HEK293 (cell line): ENCODE measurements at regions not wholly inside any gene's neighbourhood (a gene's known extent, or its start where the extent isn't known, plus 50 kb on each side); places are given as distances from the start of the nearest gene placed in this dataset.

Experiments
- CTCF ChIA-PET: fragments of 350-600 bp; formaldehyde crosslinking; extraction: SDS; loops from one replicate; lab custom pipeline; 2021; ENCODE audit warnings: antibody characterized with exemption; lab: Yijun Ruan, JAX
- POLR2A ChIA-PET: fragments of 300-600 bp; formaldehyde crosslinking; extraction: SDS; loops from one replicate; lab custom pipeline; 2020; ENCODE audit warnings: antibody characterized with exemption, inconsistent platforms; lab: Yijun Ruan, JAX
- H3K27ac ChIP-seq: fragments of 200-500 bp; sonication (Bioruptor generic); 2 replicates; pipeline ENCODE4 v1.5.1; 2014; ENCODE audit warnings: low read depth, low read length, control low read depth, inconsistent platforms; ENCODE audit errors: extremely low read depth
- H3K36me3 ChIP-seq, 2 experiments: fragments of 200-500 bp in 1 of 2; sonication (Bioruptor generic) in 1 of 2; 1 replicate in 1 of 2; 2 replicates in 1 of 2; pipeline ENCODE4 v1.5.1; 2014 to 2017; ENCODE audit warnings: inconsistent platforms in 2 of 2, low read length in 2 of 2; ENCODE audit not compliant: control insufficient read depth in 2 of 2, insufficient read depth in 1 of 2
- H3K4me1 ChIP-seq: fragments of 200-500 bp; sonication (Bioruptor generic); 2 replicates; pipeline ENCODE4 v1.5.1; 2014; ENCODE audit warnings: mild to moderate bottlenecking, low read length, inconsistent platforms; ENCODE audit not compliant: control insufficient read depth, insufficient read depth
- H3K4me3 ChIP-seq: 2 replicates; pipeline ENCODE4 v1.5.1; 2011; ENCODE audit warnings: low read depth, mild to moderate bottlenecking, control low read depth, low read length, moderate library complexity
- H3K9me3 ChIP-seq: fragments of 200-500 bp; sonication (Bioruptor generic); 2 replicates; pipeline ENCODE4 v1.5.1; 2014; ENCODE audit warnings: low read depth, low read length, inconsistent platforms; ENCODE audit not compliant: control insufficient read depth, insufficient read depth
- GLI2 ChIP-seq: fragments of 450-650 bp; formaldehyde crosslinking; IDR thresholded peaks from 2 replicates; pipeline ENCODE4; 2017; ENCODE audit warnings: missing biosample characterization, missing genetic modification characterization, low read depth, borderline replicate concordance
- KLF8 ChIP-seq: fragments of 450-650 bp; formaldehyde crosslinking; IDR thresholded peaks from 2 replicates; pipeline ENCODE4 v1.5.1; 2016; ENCODE audit warnings: missing biosample characterization, missing genetic modification characterization
- MYNN ChIP-seq: fragments of 450-650 bp; formaldehyde crosslinking; IDR thresholded peaks from 2 replicates; pipeline ENCODE4 v1.5.1; 2016; ENCODE audit warnings: missing biosample characterization, missing genetic modification characterization, borderline replicate concordance
- OVOL3 ChIP-seq: fragments of 450-650 bp; formaldehyde crosslinking; IDR thresholded peaks from 2 replicates; pipeline ENCODE4 v1.5.1; 2016; ENCODE audit warnings: missing biosample characterization, missing genetic modification characterization
- PRDM4 ChIP-seq: fragments of 450-650 bp; formaldehyde crosslinking; IDR thresholded peaks from 2 replicates; pipeline ENCODE4 v1.5.1; 2017; ENCODE audit warnings: missing biosample characterization, missing genetic modification characterization
- YY1 ChIP-seq: fragments of 450-650 bp; formaldehyde crosslinking; IDR thresholded peaks from 2 replicates; pipeline ENCODE4 v1.5.1; 2018; ENCODE audit warnings: missing biosample characterization, missing genetic modification characterization
- ZBTB17 ChIP-seq: fragments of 450-650 bp; formaldehyde crosslinking; IDR thresholded peaks from 2 replicates; pipeline ENCODE4 v1.5.1; 2016; ENCODE audit warnings: missing biosample characterization, missing genetic modification characterization
- ZNF10 ChIP-seq: fragments of 450-650 bp; formaldehyde crosslinking; IDR thresholded peaks from 2 replicates; pipeline ENCODE4 v1.5.1; 2017; ENCODE audit warnings: missing biosample characterization, missing genetic modification characterization
- ZNF155 ChIP-seq: fragments of 450-650 bp; formaldehyde crosslinking; IDR thresholded peaks from 2 replicates; pipeline ENCODE4 v1.5.1; 2016; ENCODE audit warnings: missing biosample characterization, missing genetic modification characterization
- ZNF239 ChIP-seq: fragments of 450-650 bp; formaldehyde crosslinking; IDR thresholded peaks from 2 replicates; pipeline ENCODE4 v1.5.1; 2016; ENCODE audit warnings: missing biosample characterization, missing genetic modification characterization
- ZNF37A ChIP-seq: fragments of 450-650 bp; IDR thresholded peaks from 2 replicates; pipeline ENCODE4 v1.5.1; 2018; ENCODE audit warnings: missing biosample characterization, missing genetic modification characterization
- ZNF398 ChIP-seq: fragments of 450-650 bp; formaldehyde crosslinking; IDR thresholded peaks from 2 replicates; pipeline ENCODE4 v1.5.1; 2017; ENCODE audit warnings: missing biosample characterization, missing genetic modification characterization
- ZNF521 ChIP-seq: fragments of 450-650 bp; formaldehyde crosslinking; IDR thresholded peaks from 2 replicates; pipeline ENCODE4 v1.5.1; 2017; ENCODE audit warnings: missing biosample characterization, mild to moderate bottlenecking, missing genetic modification characterization
- ZNF549 ChIP-seq: fragments of 450-650 bp; IDR thresholded peaks from 2 replicates; pipeline ENCODE4 v1.5.1; 2018; ENCODE audit warnings: missing biosample characterization, missing genetic modification characterization, mild to moderate bottlenecking, inconsistent platforms, moderate library complexity
- ZNF658 ChIP-seq: fragments of 450-650 bp; formaldehyde crosslinking; IDR thresholded peaks from 2 replicates; pipeline ENCODE4; 2016; ENCODE audit warnings: missing biosample characterization, missing genetic modification characterization
- ZNF704 ChIP-seq: fragments of 450-650 bp; formaldehyde crosslinking; IDR thresholded peaks from 2 replicates; pipeline ENCODE4 v1.5.1; 2016; ENCODE audit warnings: missing biosample characterization, missing genetic modification characterization
- ZNF707 ChIP-seq: fragments of 450-650 bp; formaldehyde crosslinking; IDR thresholded peaks from 2 replicates; pipeline ENCODE4 v1.5.1; 2016; ENCODE audit warnings: missing biosample characterization, missing genetic modification characterization
- ZSCAN30 ChIP-seq: fragments of 450-650 bp; IDR thresholded peaks from 2 replicates; pipeline ENCODE4 v1.5.1; 2018; ENCODE audit warnings: missing biosample characterization, mild to moderate bottlenecking, missing genetic modification characterization, moderate library complexity
- TF ChIP-seq, protein P1 (sequence below): fragments of 450-650 bp; formaldehyde crosslinking; IDR thresholded peaks from 2 replicates; pipeline ENCODE4 v1.5.1; 2016; ENCODE audit warnings: missing biosample characterization, missing genetic modification characterization
- TF ChIP-seq, protein P2 (sequence below): fragments of 450-650 bp; IDR thresholded peaks from 2 replicates; pipeline ENCODE4 v1.5.1; 2018; ENCODE audit warnings: missing biosample characterization, missing genetic modification characterization
- TF ChIP-seq, protein P3 (sequence below): fragments of 450-650 bp; formaldehyde crosslinking; IDR thresholded peaks from 2 replicates; pipeline ENCODE4 v1.5.1; 2016; ENCODE audit warnings: missing biosample characterization, missing genetic modification characterization

GRCh38 chr16:82433042-82433441 lies 193.7 kb upstream of the CDH13 start:
- no peak overlapping the region for H3K4me3 ChIP-seq
- H3K4me1 ChIP-seq: no peaks in the 10 kb centered on the region
- no peaks in the 10 kb centered on the region for H3K9me3 ChIP-seq
- ChIA-PET POLR2A (no interaction called here), CTCF (interaction anchor here (0.6 to 1.9 kb wide), 2 partner anchors 24 to 680 kb away, joined by 3 to 12 read pairs; no protein-coding TSS in a partner anchor)
- H3K27ac ChIP-seq: no peak overlapping the region
- TF ChIP-seq PRDM4: no peak
- no peak for TF ChIP-seq OVOL3
- TF ChIP-seq ZNF704 (tag by site-specific recombination): no peak
- no peak for TF ChIP-seq ZNF707
- no peak for TF ChIP-seq ZNF239 (tag by site-specific recombination)
- TF ChIP-seq MYNN (tag by site-specific recombination): no peak
- TF ChIP-seq ZBTB17 (tag by site-specific recombination): no peak
- no peak for TF ChIP-seq ZNF155 (tag by site-specific recombination)
- TF ChIP-seq KLF8 (tag by site-specific recombination): no peak
- TF ChIP-seq GLI2 (tag by site-specific recombination): no peak
- H3K36me3 ChIP-seq: no peaks in the 10 kb centered on the region

- Histone ChIP-seq H3K36me3 (no peaks in the 10 kb centered on the region), H3K9me3 (no peaks in the 10 kb centered on the region), H3K27ac (no peak overlapping the region), H3K4me1 (no peaks in the 10 kb centered on the region), H3K4me3 (no peak overlapping the region)
- ChIA-PET POLR2A (no interaction called here), CTCF (interaction anchor here (1.9 kb wide), 1 partner anchor 24 kb away, joined by 12 read pairs; no protein-coding TSS in a partner anchor)
- no peak for TF ChIP-seq ZNF10 (tag by site-specific recombination)
- TF ChIP-seq, protein P1, sequence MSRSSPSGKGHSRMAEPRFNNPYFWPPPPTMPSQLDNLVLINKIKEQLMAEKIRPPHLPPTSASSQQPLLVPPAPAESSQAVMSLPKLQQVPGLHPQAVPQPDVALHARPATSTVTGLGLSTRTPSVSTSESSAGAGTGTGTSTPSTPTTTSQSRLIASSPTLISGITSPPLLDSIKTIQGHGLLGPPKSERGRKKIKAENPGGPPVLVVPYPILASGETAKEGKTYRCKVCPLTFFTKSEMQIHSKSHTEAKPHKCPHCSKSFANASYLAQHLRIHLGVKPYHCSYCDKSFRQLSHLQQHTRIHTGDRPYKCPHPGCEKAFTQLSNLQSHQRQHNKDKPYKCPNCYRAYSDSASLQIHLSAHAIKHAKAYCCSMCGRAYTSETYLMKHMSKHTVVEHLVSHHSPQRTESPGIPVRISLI (tag by site-specific recombination): no peak
- TF ChIP-seq PRDM4: no peak
- TF ChIP-seq ZNF658 (tag by site-specific recombination): no peak
- no peak for TF ChIP-seq ZNF521 (tag by site-specific recombination)
- no peak for TF ChIP-seq OVOL3
- TF ChIP-seq ZSCAN30 (tag by site-specific recombination): no peak
- TF ChIP-seq ZNF37A (tag by site-specific recombination): no peak
- no peak for TF ChIP-seq YY1 (tag by site-specific recombination)
- TF ChIP-seq, protein P2, sequence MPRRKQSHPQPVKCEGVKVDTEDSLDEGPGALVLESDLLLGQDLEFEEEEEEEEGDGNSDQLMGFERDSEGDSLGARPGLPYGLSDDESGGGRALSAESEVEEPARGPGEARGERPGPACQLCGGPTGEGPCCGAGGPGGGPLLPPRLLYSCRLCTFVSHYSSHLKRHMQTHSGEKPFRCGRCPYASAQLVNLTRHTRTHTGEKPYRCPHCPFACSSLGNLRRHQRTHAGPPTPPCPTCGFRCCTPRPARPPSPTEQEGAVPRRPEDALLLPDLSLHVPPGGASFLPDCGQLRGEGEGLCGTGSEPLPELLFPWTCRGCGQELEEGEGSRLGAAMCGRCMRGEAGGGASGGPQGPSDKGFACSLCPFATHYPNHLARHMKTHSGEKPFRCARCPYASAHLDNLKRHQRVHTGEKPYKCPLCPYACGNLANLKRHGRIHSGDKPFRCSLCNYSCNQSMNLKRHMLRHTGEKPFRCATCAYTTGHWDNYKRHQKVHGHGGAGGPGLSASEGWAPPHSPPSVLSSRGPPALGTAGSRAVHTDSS (tag by site-specific recombination): no peak
- TF ChIP-seq, protein P3, sequence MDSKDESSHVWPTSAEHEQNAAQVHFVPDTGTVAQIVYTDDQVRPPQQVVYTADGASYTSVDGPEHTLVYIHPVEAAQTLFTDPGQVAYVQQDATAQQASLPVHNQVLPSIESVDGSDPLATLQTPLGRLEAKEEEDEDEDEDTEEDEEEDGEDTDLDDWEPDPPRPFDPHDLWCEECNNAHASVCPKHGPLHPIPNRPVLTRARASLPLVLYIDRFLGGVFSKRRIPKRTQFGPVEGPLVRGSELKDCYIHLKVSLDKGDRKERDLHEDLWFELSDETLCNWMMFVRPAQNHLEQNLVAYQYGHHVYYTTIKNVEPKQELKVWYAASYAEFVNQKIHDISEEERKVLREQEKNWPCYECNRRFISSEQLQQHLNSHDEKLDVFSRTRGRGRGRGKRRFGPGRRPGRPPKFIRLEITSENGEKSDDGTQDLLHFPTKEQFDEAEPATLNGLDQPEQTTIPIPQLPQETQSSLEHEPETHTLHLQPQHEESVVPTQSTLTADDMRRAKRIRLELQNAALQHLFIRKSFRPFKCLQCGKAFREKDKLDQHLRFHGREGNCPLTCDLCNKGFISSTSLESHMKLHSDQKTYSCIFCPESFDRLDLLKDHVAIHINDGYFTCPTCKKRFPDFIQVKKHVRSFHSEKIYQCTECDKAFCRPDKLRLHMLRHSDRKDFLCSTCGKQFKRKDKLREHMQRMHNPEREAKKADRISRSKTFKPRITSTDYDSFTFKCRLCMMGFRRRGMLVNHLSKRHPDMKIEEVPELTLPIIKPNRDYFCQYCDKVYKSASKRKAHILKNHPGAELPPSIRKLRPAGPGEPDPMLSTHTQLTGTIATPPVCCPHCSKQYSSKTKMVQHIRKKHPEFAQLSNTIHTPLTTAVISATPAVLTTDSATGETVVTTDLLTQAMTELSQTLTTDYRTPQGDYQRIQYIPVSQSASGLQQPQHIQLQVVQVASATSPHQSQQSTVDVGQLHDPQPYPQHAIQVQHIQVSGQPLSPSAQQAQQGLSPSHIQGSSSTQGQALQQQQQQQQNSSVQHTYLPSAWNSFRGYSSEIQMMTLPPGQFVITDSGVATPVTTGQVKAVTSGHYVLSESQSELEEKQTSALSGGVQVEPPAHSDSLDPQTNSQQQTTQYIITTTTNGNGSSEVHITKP (tag by site-specific recombination): no peak
- no peak for TF ChIP-seq ZNF398
- no peak for TF ChIP-seq ZNF549 (tag by site-specific recombination)
These were observed 194.5 kb upstream of the CDH13 start for GRCh38 chr16:82432261-82432660.
